ENCODE measurements at regions not wholly inside any gene's neighbourhood (a gene's known extent, or its start where the extent isn't known, plus 50 kb on each side); places are given as distances from the start of the nearest gene placed in this dataset.

DNA sequence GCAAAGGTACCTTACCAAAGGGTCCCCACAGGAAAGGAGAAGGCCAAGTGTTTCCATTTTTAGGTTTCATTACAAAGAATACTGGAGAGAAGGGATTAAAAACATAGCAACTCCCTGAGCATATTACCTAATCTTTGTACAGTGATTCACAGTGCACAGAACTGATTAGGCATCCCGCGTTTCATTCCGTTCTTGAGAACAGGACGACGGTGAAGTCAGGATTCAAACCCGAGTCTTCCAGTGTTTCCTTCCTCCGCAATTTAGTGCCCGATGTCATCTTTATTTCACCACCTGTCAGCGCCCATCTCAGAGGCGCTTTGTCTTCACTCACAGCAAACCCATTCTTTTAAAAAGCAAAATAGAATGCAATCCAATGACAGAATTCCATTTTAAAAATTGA lies 488.5 kb downstream of the EIPR1 start:
- H3K36me3 ChIP-seq, result no peaks in the 10 kb centered on the region
- no peak overlapping the region for H3K4me3 ChIP-seq
- no peak for DNase-seq
- WGBS, 2 donors (ENCODE audit: low coverage in 1 of 2), result 78 to 92% methylated on average over 8 to 10 of the region's 10 CpGs
- intact Hi-C loops (cut with DNase I; ENCODE audit: low total_unique reads) (loop anchor here (5.0 kb wide), 1 partner anchor 637 kb away; no protein-coding TSS in a partner anchor), in situ Hi-C loops (cut with MboI; ENCODE audit: low pct_ligation_motif_present in 1 of 4, low pct_unique_long_range_greater_than_20kb in 1 of 4, low sequenced_read_pairs in 3 of 4) (no loop called here)
- H3K9me3 ChIP-seq, result no peaks in the 10 kb centered on the region
- no peak for TF ChIP-seq POLR2A (IDR thresholded peaks at IDR 0.05)
- TF ChIP-seq EP300 (IDR thresholded peaks at IDR 0.05; ENCODE audit: low read depth), result no peak
- TF ChIP-seq POLR2AphosphoS5 (IDR thresholded peaks at IDR 0.05), result no peak
- H3K4me1 ChIP-seq, result no peaks in the 10 kb centered on the region
- no peak overlapping the region for H3K27ac ChIP-seq
- H3K27me3 ChIP-seq, result no peaks in the 10 kb centered on the region

DNA sequence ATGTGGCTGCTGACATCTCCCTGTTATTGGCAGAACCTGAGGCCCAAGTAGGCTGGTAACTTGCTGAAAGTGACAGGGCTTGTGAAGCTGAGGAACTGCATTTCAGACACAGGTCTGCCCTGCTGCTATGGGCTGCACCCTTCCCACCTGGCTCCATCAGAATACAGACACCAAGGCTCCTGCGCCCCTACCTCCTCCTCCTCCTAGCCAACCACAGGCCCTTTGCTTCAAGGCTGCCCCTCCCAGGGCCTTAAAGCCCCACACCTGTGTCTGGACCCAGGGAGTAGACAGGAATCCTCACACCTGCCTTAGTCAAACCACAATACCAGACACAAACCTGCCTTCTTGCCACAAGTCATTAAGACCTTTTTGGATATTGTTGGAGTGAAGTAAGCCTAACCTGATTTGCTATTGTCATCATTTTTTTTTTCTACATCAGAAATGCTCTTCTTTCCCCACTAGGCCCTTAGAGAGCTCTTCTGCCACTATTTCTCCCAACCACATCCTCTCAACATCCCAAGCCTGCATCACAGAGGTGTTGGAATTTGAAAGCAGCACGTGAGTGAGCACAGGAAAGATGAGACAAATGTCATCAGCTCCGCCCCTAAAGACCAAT lies 489.7 kb downstream of the EIPR1 start:
- in situ Hi-C loops (cut with MboI; ENCODE audit: low pct_ligation_motif_present in 1 of 4, low pct_unique_long_range_greater_than_20kb in 1 of 4, low sequenced_read_pairs in 3 of 4) (no loop called here), intact Hi-C loops (cut with DNase I; ENCODE audit: low total_unique reads) (loop anchor here (5.0 kb wide), 1 partner anchor 636 kb away; no protein-coding TSS in a partner anchor)
- TF ChIP-seq POLR2AphosphoS5 (IDR thresholded peaks at IDR 0.05), result no peak
- no peak for TF ChIP-seq EP300 (IDR thresholded peaks at IDR 0.05; ENCODE audit: low read depth)
- TF ChIP-seq, protein P1, sequence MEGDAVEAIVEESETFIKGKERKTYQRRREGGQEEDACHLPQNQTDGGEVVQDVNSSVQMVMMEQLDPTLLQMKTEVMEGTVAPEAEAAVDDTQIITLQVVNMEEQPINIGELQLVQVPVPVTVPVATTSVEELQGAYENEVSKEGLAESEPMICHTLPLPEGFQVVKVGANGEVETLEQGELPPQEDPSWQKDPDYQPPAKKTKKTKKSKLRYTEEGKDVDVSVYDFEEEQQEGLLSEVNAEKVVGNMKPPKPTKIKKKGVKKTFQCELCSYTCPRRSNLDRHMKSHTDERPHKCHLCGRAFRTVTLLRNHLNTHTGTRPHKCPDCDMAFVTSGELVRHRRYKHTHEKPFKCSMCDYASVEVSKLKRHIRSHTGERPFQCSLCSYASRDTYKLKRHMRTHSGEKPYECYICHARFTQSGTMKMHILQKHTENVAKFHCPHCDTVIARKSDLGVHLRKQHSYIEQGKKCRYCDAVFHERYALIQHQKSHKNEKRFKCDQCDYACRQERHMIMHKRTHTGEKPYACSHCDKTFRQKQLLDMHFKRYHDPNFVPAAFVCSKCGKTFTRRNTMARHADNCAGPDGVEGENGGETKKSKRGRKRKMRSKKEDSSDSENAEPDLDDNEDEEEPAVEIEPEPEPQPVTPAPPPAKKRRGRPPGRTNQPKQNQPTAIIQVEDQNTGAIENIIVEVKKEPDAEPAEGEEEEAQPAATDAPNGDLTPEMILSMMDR (IDR thresholded peaks at IDR 0.05), result no peak
- TF ChIP-seq POLR2A (IDR thresholded peaks at IDR 0.05), result no peak
- Histone ChIP-seq H3K27me3 (no peaks in the 10 kb centered on the region), H3K9me3 (no peaks in the 10 kb centered on the region), H3K36me3 (no peaks in the 10 kb centered on the region), H3K4me1 (no peaks in the 10 kb centered on the region), H3K4me3 (no peak overlapping the region), H3K27ac (no peak overlapping the region)
- 55 to 79% methylated on average over 3 of the region's 3 CpGs for WGBS, 2 donors (ENCODE audit: low coverage in 1 of 2)
- DNase-seq, result no peak

DNA sequence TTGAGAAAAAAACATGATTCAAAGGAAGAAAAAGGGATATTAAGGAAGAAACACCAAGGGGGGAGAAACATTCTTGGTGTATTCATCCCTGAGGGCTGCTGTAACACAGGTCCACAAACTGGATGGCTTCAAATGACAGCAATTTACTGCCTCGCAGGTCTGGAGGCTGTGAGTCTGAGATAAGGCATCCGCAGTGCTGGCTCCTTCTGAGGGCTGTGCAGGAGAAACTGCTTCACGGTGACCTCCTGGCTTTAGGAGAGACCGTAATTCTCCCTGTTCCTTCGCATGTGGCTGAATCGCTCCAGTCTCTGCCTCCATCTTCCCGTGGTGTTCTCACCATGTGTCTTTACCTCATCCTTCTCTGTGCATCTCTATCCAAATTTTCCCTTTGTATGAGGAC lies 490.7 kb downstream of the EIPR1 start:
- Histone ChIP-seq H3K27ac (no peak overlapping the region), H3K27me3 (no peaks in the 10 kb centered on the region), H3K4me1 (no peaks in the 10 kb centered on the region), H3K4me3 (no peak overlapping the region), H3K36me3 (no peaks in the 10 kb centered on the region), H3K9me3 (no peaks in the 10 kb centered on the region)
- in situ Hi-C loops (cut with MboI; ENCODE audit: low pct_ligation_motif_present in 1 of 4, low pct_unique_long_range_greater_than_20kb in 1 of 4, low sequenced_read_pairs in 3 of 4), result no loop called here
- TF ChIP-seq POLR2AphosphoS5 (IDR thresholded peaks at IDR 0.05) (no peak), EP300 (IDR thresholded peaks at IDR 0.05; ENCODE audit: low read depth) (no peak), POLR2A (IDR thresholded peaks at IDR 0.05) (no peak)
- TF ChIP-seq, protein P1 (IDR thresholded peaks at IDR 0.05), result no peak
- intact Hi-C loops (cut with DNase I; ENCODE audit: low total_unique reads), result loop anchor here (5.0 kb wide), 1 partner anchor 635 kb away; no protein-coding TSS in a partner anchor
- no peak for DNase-seq
- 35 to 49% methylated on average over 7 of the region's 7 CpGs for WGBS, 2 donors (ENCODE audit: low coverage in 1 of 2)

DNA sequence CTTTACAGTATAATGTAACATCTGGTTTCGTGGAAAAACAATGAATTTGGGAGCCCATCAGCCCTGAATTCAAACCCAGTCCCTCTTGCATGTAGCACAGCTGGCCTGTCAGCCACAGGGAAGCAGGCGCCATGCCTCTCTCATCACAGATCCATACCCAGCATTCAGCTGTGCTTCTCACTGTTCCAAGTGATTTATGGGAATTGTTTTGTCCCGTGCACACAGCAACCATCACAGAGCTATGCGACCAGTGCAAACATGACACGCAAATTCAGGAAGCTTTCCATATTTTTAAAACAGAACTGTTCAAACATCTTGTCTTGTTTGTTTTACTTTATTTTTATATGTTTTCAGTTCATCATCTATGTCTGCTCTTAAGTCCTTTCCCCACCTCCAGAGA lies 496.1 kb downstream of the EIPR1 start:
- Histone ChIP-seq H3K27me3 (no peaks in the 10 kb centered on the region), H3K36me3 (no peaks in the 10 kb centered on the region), H3K9me3 (no peaks in the 10 kb centered on the region), H3K4me3 (no peak overlapping the region), H3K27ac (no peak overlapping the region), H3K4me1 (no peaks in the 10 kb centered on the region)
- WGBS, 2 donors (ENCODE audit: low coverage in 1 of 2), result 12 to 65% methylated on average over 3 to 5 of the region's 5 CpGs
- TF ChIP-seq EP300 (IDR thresholded peaks at IDR 0.05; ENCODE audit: low read depth), result no peak
- no peak for TF ChIP-seq POLR2AphosphoS5 (IDR thresholded peaks at IDR 0.05)
- no peak for TF ChIP-seq POLR2A (IDR thresholded peaks at IDR 0.05)
- TF ChIP-seq, protein P1 (IDR thresholded peaks at IDR 0.05), result no peak
- DNase-seq, result no peak
- intact Hi-C loops (cut with DNase I; ENCODE audit: low total_unique reads), result no loop called here
- in situ Hi-C loops (cut with MboI; ENCODE audit: low pct_ligation_motif_present in 1 of 4, low pct_unique_long_range_greater_than_20kb in 1 of 4, low sequenced_read_pairs in 3 of 4), result no loop called here

DNA sequence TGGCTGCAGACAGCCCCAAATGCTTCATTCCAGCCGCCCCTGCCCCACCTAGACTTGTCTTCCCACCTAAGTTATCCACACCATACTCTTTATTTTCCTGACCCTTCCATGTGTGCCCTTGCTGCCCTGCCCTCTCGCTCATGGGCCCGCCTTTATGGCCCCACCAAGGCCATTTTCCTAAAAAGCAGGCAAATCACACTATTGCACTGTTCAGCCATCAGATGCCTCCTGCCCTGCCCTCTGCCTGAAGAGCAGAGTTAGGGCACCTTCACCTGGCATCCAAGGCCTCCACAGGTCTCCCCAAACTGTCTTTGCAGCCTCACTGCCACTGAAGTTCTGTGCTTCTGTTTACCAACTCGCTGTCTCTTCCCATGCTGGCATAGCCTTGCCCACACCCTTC lies 496.7 kb downstream of the EIPR1 start:
- 61 to 77% methylated on average over 3 to 4 of the region's 4 CpGs for WGBS, 2 donors (ENCODE audit: low coverage in 1 of 2)
- Histone ChIP-seq H3K36me3 (no peaks in the 10 kb centered on the region), H3K4me3 (no peak overlapping the region), H3K4me1 (no peaks in the 10 kb centered on the region), H3K27me3 (no peaks in the 10 kb centered on the region), H3K9me3 (no peaks in the 10 kb centered on the region), H3K27ac (no peak overlapping the region)
- in situ Hi-C loops (cut with MboI; ENCODE audit: low pct_ligation_motif_present in 1 of 4, low pct_unique_long_range_greater_than_20kb in 1 of 4, low sequenced_read_pairs in 3 of 4), result no loop called here
- no peak for DNase-seq
- intact Hi-C loops (cut with DNase I; ENCODE audit: low total_unique reads), result no loop called here
- TF ChIP-seq POLR2AphosphoS5 (IDR thresholded peaks at IDR 0.05), result no peak
- no peak for TF ChIP-seq EP300 (IDR thresholded peaks at IDR 0.05; ENCODE audit: low read depth)
- TF ChIP-seq, protein P1 (IDR thresholded peaks at IDR 0.05), result no peak
- no peak for TF ChIP-seq POLR2A (IDR thresholded peaks at IDR 0.05)
